K562 (cell line): ENCODE measurements at regions not wholly inside any gene's neighbourhood (a gene's known extent, or its start where the extent isn't known, plus 50 kb on each side); places are given as distances from the start of the nearest gene placed in this dataset.
A peak's percentile ranks its signal among the peaks of the same experiment; 100 is the strongest.

ENCODE experiments used
- ATAC-seq: fragments of 200-7000 bp; cut with Tn5 transposase; 3 replicates; pipeline ENCODE4 v1.9.1; 2020; ENCODE audit warnings: moderate library complexity
- BruUV-seq: library from RNA; stranded (reverse); fragments of 400-500 nt; replicated peaks from 2 replicates; lab custom pipeline; 2021; lab: Mats Ljungman, UMichigan
- CTCF ChIA-PET: fragments of 300-600 bp; formaldehyde crosslinking; extraction: SDS; loops from one replicate; lab custom pipeline; 2021; ENCODE audit warnings: low intra/inter-chr PET ratio; lab: Yijun Ruan, JAX
- POLR2A ChIA-PET: fragments of 300-600, 350-650 bp; sonication (Branson Sonifier 250); formaldehyde crosslinking; extraction: SDS; loops from one replicate; lab custom pipeline; 2021; ENCODE audit warnings: antibody characterized with exemption, inconsistent platforms; lab: Yijun Ruan, JAX
- DNase-seq, 4 experiments: peaks; one replicate each; pipeline versions ENCODE4 v3.0.0 to v3.0.0-alpha.2; 2011 to 2018; ENCODE audit warnings: low spot score in 3 of 4, mixed read lengths in 3 of 4; ENCODE audit errors: extremely low read depth in 1 of 4
- FAIRE-seq: peaks from 2 replicates; lab custom pipeline; 2011; peaks lifted over from hg19 to GRCh38; lab: Jason Lieb, UNC
- H2AFZ ChIP-seq: 2 replicates; pipeline ENCODE4 v1.6.0; 2011; ENCODE audit warnings: low read depth, low read length, control low read depth, inconsistent platforms
- H3K27ac ChIP-seq: fragments of 200-600 bp; 3 replicates; pipeline ENCODE4 v1.8.0; 2011; ENCODE audit warnings: low read depth, mild to moderate bottlenecking, control low read depth, inconsistent platforms, low read length, moderate library complexity, mixed read lengths; ENCODE audit errors: extremely low read depth
- H3K27me3 ChIP-seq, 2 experiments: fragments of 300-600 bp in 1 of 2; 2 replicates in 1 of 2; 3 replicates in 1 of 2; pipeline versions ENCODE4 v1.6.0 to v1.8.0; 2011; ENCODE audit warnings: inconsistent platforms in 2 of 2, low read length in 2 of 2, mild to moderate bottlenecking in 1 of 2, mixed read lengths in 1 of 2, moderate library complexity in 1 of 2; ENCODE audit not compliant: control insufficient read depth in 2 of 2, insufficient read depth in 2 of 2
- H3K36me3 ChIP-seq: fragments of 300-600 bp; 3 replicates; pipeline ENCODE4 v1.8.0; 2011; ENCODE audit warnings: mild to moderate bottlenecking, low read length, inconsistent platforms; ENCODE audit not compliant: control insufficient read depth, insufficient read depth
- H3K4me1 ChIP-seq, 2 experiments: fragments of 200-600 bp in 1 of 2; replicated peaks in 1 of 2; 2 replicates in 1 of 2; 3 replicates in 1 of 2; pipeline versions ENCODE4 v1.5.1 to v1.8.0; 2011; ENCODE audit warnings: inconsistent platforms in 2 of 2, low read length in 2 of 2, mild to moderate bottlenecking in 1 of 2, mixed read lengths in 1 of 2, moderate library complexity in 1 of 2; ENCODE audit not compliant: control insufficient read depth in 2 of 2, insufficient read depth in 2 of 2
- H3K4me2 ChIP-seq: 2 replicates; pipeline ENCODE4 v1.6.1; 2011; ENCODE audit warnings: low read length, control low read depth, inconsistent platforms, mixed read lengths; ENCODE audit not compliant: insufficient read depth
- H3K4me3 ChIP-seq: fragments of 200-600 bp; sonication (generic), shearing (Covaris generic); 2 replicates; pipeline ENCODE4 v1.5.1; 2016; ENCODE audit warnings: control low read depth, inconsistent platforms
- H3K79me2 ChIP-seq: fragments of 200-600 bp; 3 replicates; pipeline ENCODE4 v1.8.0; 2011; ENCODE audit warnings: low read length, inconsistent platforms; ENCODE audit not compliant: control insufficient read depth, insufficient read depth
- H3K9ac ChIP-seq, 2 experiments: 2 replicates each; pipeline versions ENCODE4 v1.6.0 to v1.6.1; 2011; ENCODE audit warnings: low read depth in 2 of 2, low read length in 2 of 2, control low read depth in 1 of 2, inconsistent platforms in 1 of 2, mild to moderate bottlenecking in 1 of 2, mixed read lengths in 1 of 2; ENCODE audit not compliant: insufficient read depth in 1 of 2
- H3K9me1 ChIP-seq: one replicate; pipeline ENCODE4 v1.6.0; 2011; ENCODE audit warnings: inconsistent platforms, mild to moderate bottlenecking, low read length, moderate library complexity; ENCODE audit not compliant: control insufficient read depth, insufficient read depth
- H3K9me3 ChIP-seq: replicated peaks from 2 replicates; pipeline ENCODE4 v1.5.1; 2011; ENCODE audit warnings: low read depth, low read length, inconsistent platforms; ENCODE audit not compliant: control insufficient read depth, insufficient read depth
- H4K20me1 ChIP-seq: replicated peaks from 2 replicates; pipeline ENCODE4 v1.6.1; 2011; ENCODE audit warnings: low read length, inconsistent platforms, mixed read lengths; ENCODE audit not compliant: control insufficient read depth, insufficient read depth
- ARID3A ChIP-seq: IDR thresholded peaks from 2 replicates; pipeline ENCODE4 v1.6.1; 2012; ENCODE audit warnings: low read depth, low read length, improper control_type of control experiment, borderline replicate concordance
- E2F1 ChIP-seq: sonication (generic); formaldehyde crosslinking; IDR thresholded peaks from 2 replicates; pipeline ENCODE4 v1.8.1; 2023; ENCODE audit warnings: mild to moderate bottlenecking, missing genetic modification reagents, moderate library complexity
- EZH2 ChIP-seq: IDR thresholded peaks from 2 replicates; pipeline ENCODE4 v1.6.1; 2012; ENCODE audit warnings: low read depth, mild to moderate bottlenecking, inconsistent platforms, low read length, borderline replicate concordance
- HINFP ChIP-seq: fragments of 450-650 bp; conservative IDR thresholded peaks from 2 replicates; pipeline ENCODE4 v1.6.1; 2016; ENCODE audit warnings: missing genetic modification characterization, low read depth, mild to moderate bottlenecking, control low read depth, missing compliant biosample characterization
- HNRNPLL ChIP-seq: fragments of 200-400 bp; formaldehyde crosslinking; IDR thresholded peaks from 2 replicates; pipeline ENCODE4 v1.6.1; 2017; ENCODE audit warnings: low read length, low read depth, mild to moderate bottlenecking; ENCODE audit not compliant: poor library complexity, severe bottlenecking
- MED1 ChIP-seq: sonication (generic); formaldehyde crosslinking; IDR thresholded peaks from 2 replicates; pipeline ENCODE4 v1.8.1; 2023; ENCODE audit warnings: missing genetic modification reagents, borderline replicate concordance
- SPI1 ChIP-seq: IDR thresholded peaks from 2 replicates; pipeline ENCODE4 v1.6.1; 2011; ENCODE audit warnings: low read depth, low read length, control low read depth, borderline replicate concordance
- TOE1 ChIP-seq, 2 experiments: fragments of 450-650 bp in 1 of 2; sonication (generic) in 1 of 2; formaldehyde crosslinking in 1 of 2; IDR thresholded peaks; 2 replicates each; pipeline versions ENCODE4 v1.7.1 to v1.8.0; 2016 to 2022; ENCODE audit warnings: borderline replicate concordance in 2 of 2, mild to moderate bottlenecking in 2 of 2, antibody characterized with exemption in 1 of 2, inconsistent platforms in 1 of 2, low read depth in 1 of 2, missing genetic modification reagents in 1 of 2, moderate library complexity in 1 of 2
- ZNF277 ChIP-seq: fragments of 250-450 bp; sonication (Bioruptor Pico); IDR thresholded peaks from 2 replicates; pipeline ENCODE4 v1.8.0; 2022; ENCODE audit warnings: inconsistent platforms, mild to moderate bottlenecking, moderate library complexity, borderline replicate concordance
- ZNF280A ChIP-seq: fragments of 450-650 bp; IDR thresholded peaks from 2 replicates; pipeline ENCODE4 v1.6.1; 2018; ENCODE audit warnings: mild to moderate bottlenecking, low read depth; ENCODE audit not compliant: partially characterized antibody
- ZNF282 ChIP-seq: sonication (generic); formaldehyde crosslinking; IDR thresholded peaks from 2 replicates; pipeline ENCODE4 v1.8.1; 2023; ENCODE audit warnings: missing genetic modification reagents
- WGBS: fragments of 100-300 bp; shearing (Covaris generic); methylation state at CpG from one replicate; pipeline ENCODE4 v1.1.6; 2016; ENCODE audit warnings: low coverage, mixed read lengths; ENCODE audit not compliant: insufficient coverage; ENCODE audit errors: missing lambda C conversion rate; 5-methylcytosine and 5-hydroxymethylcytosine counted together
- in situ Hi-C: fragments of 300-500 bp; cut with MboI; formaldehyde crosslinking; loops from 4 replicates; pipeline ENCODE4 v1.15.0; 2018; ENCODE audit warnings: inconsistent platforms, mixed read lengths
- intact Hi-C: fragments of 100-400 bp; cut with micrococcal nuclease; formaldehyde crosslinking; loops from 2 replicates; pipeline ENCODE4 v1.14.2; 2022

GRCh38 chr7:13057462-13058200, 370.2 kb downstream of the ARL4A start:
- Histone ChIP-seq H3K9me1 (no peaks in the 10 kb centered on the region), H3K36me3 (no peaks in the 10 kb centered on the region), H3K4me1 (no peaks in the 10 kb centered on the region), H3K27me3 (no peaks in the 10 kb centered on the region), H3K4me2 (peak overlapping the region; percentile 4), H3K9me3 (no peaks in the 10 kb centered on the region), H3K27ac (peak overlapping the region; percentile 6; the same call in 1 of the 3 replicates), H4K20me1 (no peaks in the 10 kb centered on the region), H3K4me3 (no peak overlapping the region), H2AFZ (peak overlapping the region; percentile 73), H3K9ac (0 out of 4 replicates have a peak overlapping the region, but pooled peaks of 1 of the 2 experiments have one; percentile 31), H3K79me2 (no peaks in the 10 kb centered on the region)
- ChIA-PET CTCF (no interaction called here), POLR2A (no interaction called here)
- WGBS = 30% methylated on average over 6 of the region's 6 CpGs
- in situ Hi-C loops (no loop called here), intact Hi-C loops (no loop called here)
- peak; percentile 57 for ATAC-seq
- BruUV-seq = no TSS peak
- peak; percentile 58 for FAIRE-seq
- peak in 1 of 4 experiments; percentile 14 for DNase-seq
- TF ChIP-seq E2F1 (CRISPR knock-in tag) = no peak
- no peak for TF ChIP-seq ZNF282 (CRISPR knock-in tag)
- TF ChIP-seq HNRNPLL = no peak
- TF ChIP-seq SPI1 = peak; percentile 52; the same call in 1 of the 2 replicates
- no peak for TF ChIP-seq HINFP (tag)
- TF ChIP-seq ZNF280A = no peak
- no peak for TF ChIP-seq MED1 (CRISPR knock-in tag)
- no peak for TF ChIP-seq TOE1 (IDR thresholded peaks at IDR 0.05; ENCODE audit: borderline replicate concordance)
- TF ChIP-seq TOE1 (CRISPR knock-in tag; IDR thresholded peaks at IDR 0.05; ENCODE audit: borderline replicate concordance, low read depth) = no peak
- TF ChIP-seq EZH2 = no peak
- TF ChIP-seq ZNF277 = no peak
- TF ChIP-seq ARID3A = no peak
